Natural killer cell (primary cell): ENCODE measurements at regions not wholly inside any gene's neighbourhood (a gene's known extent, or its start where the extent isn't known, plus 50 kb on each side); places are given as distances from the start of the nearest gene placed in this dataset.

ENCODE experiments used
- ATAC-seq, 3 donors: fragments of 150-1000 bp in 2 of 3; fragments of 200-7000 bp in 1 of 3; cut with Tn5 transposase; 1 replicate in 1 of 3; 2 replicates in 2 of 3; pipeline ENCODE4 v1.10.0; 2021; ENCODE audit warnings: mild to moderate bottlenecking in 2 of 3, moderate library complexity in 2 of 3
- DNase-seq, 2 donors: peaks; one replicate each; pipeline versions ENCODE4 v3.0.0 to v3.0.0-alpha.2; 2013 to 2021; ENCODE audit warnings: mixed read lengths in 1 of 2
- H3K27ac ChIP-seq: one replicate; pipeline ENCODE4 v1.5.1; 2013; ENCODE audit warnings: mild to moderate bottlenecking, low read length
- H3K27me3 ChIP-seq: one replicate; pipeline ENCODE4 v1.6.1; 2013; ENCODE audit warnings: low read length; ENCODE audit not compliant: control insufficient read depth, insufficient read depth
- H3K36me3 ChIP-seq: one replicate; pipeline ENCODE4 v1.6.1; 2013; ENCODE audit warnings: low read length; ENCODE audit not compliant: control insufficient read depth, insufficient read depth
- H3K4me1 ChIP-seq: one replicate; pipeline ENCODE4 v1.6.1; 2013; ENCODE audit warnings: low read length; ENCODE audit not compliant: control insufficient read depth, insufficient read depth
- H3K4me3 ChIP-seq: one replicate; pipeline ENCODE4 v1.5.1; 2013; ENCODE audit warnings: low read length
- H3K9me3 ChIP-seq: one replicate; pipeline ENCODE4 v1.6.1; 2013; ENCODE audit warnings: low read length; ENCODE audit not compliant: control insufficient read depth, insufficient read depth
- H3K27ac Mint-ChIP-seq, 2 donors: one replicate each; pipeline ENCODE4 v1.8.0; 2022; ENCODE audit warnings: mild to moderate bottlenecking in 2 of 2, mixed read lengths in 2 of 2, moderate library complexity in 1 of 2
- H3K27me3 Mint-ChIP-seq, 2 donors: one replicate each; pipeline ENCODE4 v1.8.0; 2022; ENCODE audit warnings: low read depth in 2 of 2, mixed read lengths in 2 of 2
- H3K36me3 Mint-ChIP-seq: one replicate; pipeline ENCODE4 v1.8.0; 2022; ENCODE audit warnings: mixed read lengths
- H3K4me1 Mint-ChIP-seq, 2 donors: one replicate each; pipeline ENCODE4 v1.8.0; 2022; ENCODE audit warnings: mixed read lengths in 2 of 2
- H3K4me3 Mint-ChIP-seq: one replicate; pipeline ENCODE4 v1.8.0; 2022; ENCODE audit warnings: mild to moderate bottlenecking, moderate library complexity, mixed read lengths
- H3K9me3 Mint-ChIP-seq, 2 donors: one replicate each; pipeline ENCODE4 v1.8.0; 2022; ENCODE audit warnings: mixed read lengths in 2 of 2
- CTCF ChIP-seq: fragments of 200-600 bp; IDR thresholded peaks from one replicate; pipeline ENCODE4 v1.8.0; 2022; ENCODE audit warnings: antibody characterized with exemption
- WGBS: methylation state at CpG from one replicate; pipeline ENCODE4 v1.1.7; 2013; ENCODE audit warnings: missing lambda C conversion rate; ENCODE audit not compliant: insufficient coverage; 5-methylcytosine and 5-hydroxymethylcytosine counted together
- intact Hi-C: fragments of 100-400 bp; cut with micrococcal nuclease; formaldehyde crosslinking; loops from one replicate; pipeline ENCODE4 v1.14.2; 2022

- ATAC-seq: no peak
- 88% methylated on average over 1 of the region's 1 CpG for WGBS
Observed at GRCh38 chr13:64506246-64506645, 2723.9 kb downstream of the PCDH9 start.

GRCh38 chr13:64505336-64505910 lies 2724.7 kb downstream of the PCDH9 start:
- Mint-ChIP-seq H3K4me1 (no peaks in the 10 kb centered on the region), H3K9me3 (peaks cover 10 to 13% of the 10 kb centered on the region in 2 donors), H3K27ac (no peak overlapping the region), H3K27me3 (no peaks in the 10 kb centered on the region), H3K36me3 (no peaks in the 10 kb centered on the region), H3K4me3 (no peak overlapping the region)
- ATAC-seq (no peak), DNase-seq (no peak)
- H3K27ac ChIP-seq: no peak overlapping the region
- 90% methylated on average over 2 of the region's 4 CpGs for WGBS
- no peaks in the 10 kb centered on the region for H3K36me3 ChIP-seq
- H3K9me3 ChIP-seq: no peaks in the 10 kb centered on the region
- intact Hi-C loops: no loop called here
- H3K4me1 ChIP-seq: no peaks in the 10 kb centered on the region
- no peak overlapping the region for H3K4me3 ChIP-seq
- H3K27me3 ChIP-seq: no peaks in the 10 kb centered on the region
- TF ChIP-seq CTCF: no peak

More at GRCh38 chr13:64506246-64506645, 2723.9 kb downstream of the PCDH9 start:
- H3K4me1 Mint-ChIP-seq: no peaks in the 10 kb centered on the region
- no peak overlapping the region for H3K27ac ChIP-seq
- H3K27me3 Mint-ChIP-seq: no peaks in the 10 kb centered on the region
- no peak for TF ChIP-seq CTCF
- H3K4me1 ChIP-seq: no peaks in the 10 kb centered on the region
- H3K9me3 ChIP-seq: no peaks in the 10 kb centered on the region
- H3K9me3 Mint-ChIP-seq: peaks cover 10 to 13% of the 10 kb centered on the region in 2 donors
- no peak overlapping the region for H3K27ac Mint-ChIP-seq
- no peak for DNase-seq
- no peaks in the 10 kb centered on the region for H3K36me3 ChIP-seq
- no peaks in the 10 kb centered on the region for H3K36me3 Mint-ChIP-seq
- no peak overlapping the region for H3K4me3 ChIP-seq
- no peaks in the 10 kb centered on the region for H3K27me3 ChIP-seq
- intact Hi-C loops: no loop called here
- H3K4me3 Mint-ChIP-seq: no peak overlapping the region

GRCh38 chr13:64488731-64489130 lies 2741.4 kb downstream of the PCDH9 start:
- H3K27me3 ChIP-seq: no peaks in the 10 kb centered on the region

More at GRCh38 chr13:64488731-64489130, 2741.4 kb downstream of the PCDH9 start:
- intact Hi-C loops: no loop called here
- Mint-ChIP-seq H3K9me3 (peaks cover 6 to 21% of the 10 kb centered on the region in 2 donors), H3K36me3 (no peaks in the 10 kb centered on the region), H3K4me3 (no peak overlapping the region), H3K4me1 (no peaks in the 10 kb centered on the region), H3K27ac (no peak overlapping the region), H3K27me3 (no peaks in the 10 kb centered on the region)
- Histone ChIP-seq H3K4me3 (no peak overlapping the region), H3K9me3 (peaks cover 3% of the 10 kb centered on the region), H3K4me1 (no peaks in the 10 kb centered on the region), H3K36me3 (no peaks in the 10 kb centered on the region), H3K27ac (no peak overlapping the region)
- DNase-seq (no peak), ATAC-seq (no peak)
- TF ChIP-seq CTCF: no peak
